A673 (cell line): ENCODE measurements at regions not wholly inside any gene's neighbourhood (a gene's known extent, or its start where the extent isn't known, plus 50 kb on each side); places are given as distances from the start of the nearest gene placed in this dataset.

Source experiments
- CTCF ChIP-seq: fragments of 300-800, 200-600 bp; sonication (generic); conservative IDR thresholded peaks from 2 replicates; pipeline ENCODE4 v1.5.1; 2017; ENCODE audit warnings: low read depth, mild to moderate bottlenecking, antibody characterized with exemption, low read length, moderate library complexity, mixed read lengths
- EZH2 ChIP-seq: fragments of 200-600 bp; sonication (generic); IDR thresholded peaks from 2 replicates; pipeline ENCODE4 v1.6.1; 2017; ENCODE audit warnings: borderline replicate concordance, low read depth, mild to moderate bottlenecking, mixed read lengths, antibody characterized with exemption, low read length; ENCODE audit not compliant: poor library complexity, severe bottlenecking

- TF ChIP-seq CTCF (no peak), EZH2 (no peak)
Observed at GRCh38 chr7:18350678-18351077, 144.9 kb upstream of the HDAC9 start.
